B cell (primary cell): ENCODE measurements at regions not wholly inside any gene's neighbourhood (a gene's known extent, or its start where the extent isn't known, plus 50 kb on each side); places are given as distances from the start of the nearest gene placed in this dataset.
"Not testable (repeated sequence)": the region's sequence is repeated elsewhere in the genome, so short reads cannot be mapped to it uniquely, and the experiment has no call there.

Source experiments
- ATAC-seq: fragments of 200-7000 bp; cut with Tn5 transposase; one replicate; pipeline ENCODE4 v1.10.0; 2021; ENCODE audit warnings: low read depth, mild to moderate bottlenecking, moderate number of reproducible peaks, moderate library complexity
- CTCF ChIA-PET: fragments of 350-600 bp; sonication (Branson Sonifier 250); formaldehyde crosslinking; loops from one replicate; lab custom pipeline; 2021; ENCODE audit warnings: antibody characterized with exemption, inconsistent platforms; lab: Charles Lee
- POLR2A ChIA-PET: fragments of 350-600 bp; sonication (Branson Sonifier 250); formaldehyde crosslinking; loops from one replicate; lab custom pipeline; 2021; ENCODE audit warnings: antibody characterized with exemption; lab: Charles Lee
- DNase-seq: peaks from one replicate; pipeline ENCODE4 v3.0.0; 2013
- H2AFZ ChIP-seq: 2 replicates; pipeline ENCODE4 v1.6.1; 2012; ENCODE audit warnings: mild to moderate bottlenecking, low read depth, low read length; ENCODE audit not compliant: insufficient read depth, poor library complexity, severe bottlenecking
- H3K27ac ChIP-seq, 2 donors: 1 replicate in 1 of 2; 2 replicates in 1 of 2; pipeline ENCODE4 v1.5.1; 2012 to 2013; ENCODE audit warnings: low read length in 2 of 2, mild to moderate bottlenecking in 2 of 2, moderate library complexity in 1 of 2
- H3K27me3 ChIP-seq, 4 experiments: fragments of 200-600 bp in 1 of 4; sonication (generic) in 1 of 4; replicated peaks in 1 of 4; 1 replicate in 2 of 4; 2 replicates in 2 of 4; pipeline versions ENCODE4 v1.6.1 to v1.7.0; 2013 to 2016; ENCODE audit warnings: low read length in 3 of 4, mild to moderate bottlenecking in 2 of 4, mixed read lengths in 1 of 4, moderate library complexity in 1 of 4; ENCODE audit not compliant: insufficient read depth in 4 of 4, control insufficient read depth in 3 of 4; ENCODE audit errors: control extremely low read depth in 1 of 4
- H3K36me3 ChIP-seq, 2 experiments: replicated peaks in 1 of 2; 1 replicate in 1 of 2; 2 replicates in 1 of 2; pipeline versions ENCODE4 v1.6.1 to v1.7.1; 2013; ENCODE audit warnings: low read length in 1 of 2; ENCODE audit not compliant: insufficient read depth in 2 of 2, control insufficient read depth in 1 of 2; ENCODE audit errors: control extremely low read depth in 1 of 2, extremely low read depth in 1 of 2
- H3K4me1 ChIP-seq, 2 donors: fragments of 200-600 bp in 1 of 2; sonication (generic) in 1 of 2; 1 replicate in 1 of 2; 2 replicates in 1 of 2; pipeline versions ENCODE4 v1.5.1 to v1.6.1; 2013 to 2017; ENCODE audit warnings: low read length in 2 of 2; ENCODE audit not compliant: control insufficient read depth in 2 of 2, insufficient read depth in 2 of 2
- H3K4me2 ChIP-seq: replicated peaks from 2 replicates; pipeline ENCODE3; 2012; ENCODE audit warnings: mild to moderate bottlenecking, low read depth, low read length; ENCODE audit not compliant: poor library complexity, severe bottlenecking
- H3K4me3 ChIP-seq, 5 experiments: fragments of 200-600 bp in 1 of 5; sonication (generic) in 1 of 5; 1 replicate in 3 of 5; 2 replicates in 2 of 5; pipeline versions ENCODE4 v1.5.1 to v1.7.0; 2011 to 2016; ENCODE audit warnings: low read length in 4 of 5, mild to moderate bottlenecking in 4 of 5, low read depth in 2 of 5, control low read depth in 1 of 5, moderate library complexity in 1 of 5; ENCODE audit not compliant: insufficient read depth in 1 of 5; ENCODE audit errors: control extremely low read depth in 1 of 5, extremely low read depth in 1 of 5
- H3K79me2 ChIP-seq: fragments of 200-600 bp; sonication (generic); one replicate; pipeline ENCODE4 v1.6.0; 2016; ENCODE audit warnings: low read length; ENCODE audit not compliant: control insufficient read depth, insufficient read depth
- H3K9ac ChIP-seq: fragments of 200-600 bp; sonication (generic); 2 replicates; pipeline ENCODE4 v1.6.1; 2017; ENCODE audit warnings: mild to moderate bottlenecking, low read length, moderate library complexity
- H3K9me3 ChIP-seq, 3 donors: one replicate each; pipeline versions ENCODE4 v1.6.1 to v1.7.1; 2013; ENCODE audit warnings: low read length in 2 of 3; ENCODE audit not compliant: control insufficient read depth in 2 of 3, insufficient read depth in 1 of 3; ENCODE audit errors: control extremely low read depth in 1 of 3
- H4K20me1 ChIP-seq: 2 replicates; pipeline ENCODE4 v1.6.0; 2012; ENCODE audit warnings: mild to moderate bottlenecking, low read length; ENCODE audit not compliant: insufficient read depth, control insufficient read depth, poor library complexity, severe bottlenecking
- H3K27ac Mint-ChIP-seq: one replicate; pipeline ENCODE4 v1.8.0; 2021; ENCODE audit warnings: mixed read lengths
- H3K27me3 Mint-ChIP-seq: one replicate; pipeline ENCODE4 v1.8.0; 2021; ENCODE audit warnings: mixed read lengths
- H3K4me1 Mint-ChIP-seq: one replicate; pipeline ENCODE4 v1.8.0; 2021; ENCODE audit warnings: mixed read lengths
- H3K4me3 Mint-ChIP-seq: one replicate; pipeline ENCODE4 v1.8.0; 2021; ENCODE audit warnings: mixed read lengths
- H3K9me3 Mint-ChIP-seq: one replicate; pipeline ENCODE4 v1.8.0; 2022; ENCODE audit warnings: mixed read lengths; ENCODE audit not compliant: insufficient read depth
- CTCF ChIP-seq: fragments of 200-600 bp; IDR thresholded peaks from one replicate; pipeline ENCODE4 v1.8.0; 2022; ENCODE audit warnings: antibody characterized with exemption, mild to moderate bottlenecking
- EZH2 ChIP-seq: IDR thresholded peaks from 2 replicates; pipeline ENCODE4 v1.6.1; 2012; ENCODE audit warnings: borderline replicate concordance, low read depth, mild to moderate bottlenecking, moderate library complexity, low read length; ENCODE audit not compliant: insufficient read depth, poor library complexity, severe bottlenecking
- WGBS: methylation state at CpG from one replicate; pipeline ENCODE4 v1.1.5; 2013; ENCODE audit warnings: missing lambda C conversion rate; ENCODE audit not compliant: insufficient coverage; 5-methylcytosine and 5-hydroxymethylcytosine counted together
- intact Hi-C: fragments of 100-400 bp; cut with micrococcal nuclease; formaldehyde crosslinking; loops from one replicate; pipeline ENCODE4 v1.10.0; 2022

GRCh38 chr1:163999131-163999530 is 559.9 kb upstream of the PBX1 start:
- no peak overlapping the region for H3K4me3 ChIP-seq
- H2AFZ ChIP-seq, result no peak overlapping the region
- no peaks in the 10 kb centered on the region for H4K20me1 ChIP-seq
- H3K4me2 ChIP-seq, result no peak overlapping the region
- DNase-seq (no peak), ATAC-seq (no peak)
- no peak for TF ChIP-seq CTCF
- TF ChIP-seq EZH2, result no peak
- intact Hi-C loops, result no loop called here
- H3K27me3 ChIP-seq, result no peaks in the 10 kb centered on the region
- no peaks in the 10 kb centered on the region for H3K4me1 ChIP-seq
- no peaks in the 10 kb centered on the region for H3K27me3 Mint-ChIP-seq
- H3K9ac ChIP-seq, result no peak overlapping the region
- H3K27ac ChIP-seq, result no peak overlapping the region
- H3K4me1 Mint-ChIP-seq, result no peaks in the 10 kb centered on the region
- H3K79me2 ChIP-seq, result no peaks in the 10 kb centered on the region
- no peak overlapping the region for H3K4me3 Mint-ChIP-seq
- POLR2A ChIA-PET, result no interaction called here
- CTCF ChIA-PET, result no interaction called here
- peaks cover 0 to 1% (median 0%) of the 10 kb centered on the region in 3 donors for H3K9me3 ChIP-seq
- peaks cover 3% of the 10 kb centered on the region for H3K9me3 Mint-ChIP-seq
- 83% methylated on average over 1 of the region's 1 CpG for WGBS
- no peaks in the 10 kb centered on the region for H3K36me3 ChIP-seq
- H3K27ac Mint-ChIP-seq, result no peak overlapping the region

- no CpG with 5 or more reads among the region's 3 CpGs for WGBS
- H3K36me3 ChIP-seq, H3K27me3 Mint-ChIP-seq, CTCF ChIA-PET, H3K4me2 ChIP-seq, H3K27me3 ChIP-seq, H4K20me1 ChIP-seq, H3K4me1 ChIP-seq, H3K9ac ChIP-seq, DNase-seq, H3K79me2 ChIP-seq, H3K9me3 ChIP-seq, H3K4me1 Mint-ChIP-seq, POLR2A ChIA-PET, H3K27ac Mint-ChIP-seq, H2AFZ ChIP-seq, H3K9me3 Mint-ChIP-seq, intact Hi-C loops, H3K27ac ChIP-seq, H3K4me3 Mint-ChIP-seq, ATAC-seq, H3K4me3 ChIP-seq: not testable (repeated sequence)
Observed at GRCh38 chr1:164006186-164006585, 552.8 kb upstream of the PBX1 start.
